Liver (tissue), 8 donors: ENCODE measurements at regions not wholly inside any gene's neighbourhood (a gene's known extent, or its start where the extent isn't known, plus 50 kb on each side); places are given as distances from the start of the nearest gene placed in this dataset.

Experiments
- DNase-seq: peaks from one replicate; pipeline ENCODE4 v3.0.0-alpha.2; 2017; ENCODE audit warnings: low spot score
- H3K27ac ChIP-seq, 2 donors: one replicate each; pipeline ENCODE4 v1.7.0; 2013; ENCODE audit warnings: inconsistent platforms in 2 of 2, low read length in 2 of 2, control low read depth in 1 of 2, low read depth in 1 of 2, mild to moderate bottlenecking in 1 of 2
- H3K27me3 ChIP-seq, 4 donors: one replicate each; pipeline versions ENCODE4 v1.6.1 to v1.7.0; 2013; ENCODE audit warnings: low read length in 3 of 4, inconsistent platforms in 1 of 4, mild to moderate bottlenecking in 1 of 4, moderate library complexity in 1 of 4; ENCODE audit not compliant: control insufficient read depth in 4 of 4, insufficient read depth in 4 of 4
- H3K36me3 ChIP-seq, 4 donors: one replicate each; pipeline versions ENCODE4 v1.6.1 to v1.7.0; 2013; ENCODE audit warnings: low read length in 3 of 4, mild to moderate bottlenecking in 3 of 4, low read depth in 1 of 4, moderate library complexity in 1 of 4; ENCODE audit not compliant: control insufficient read depth in 4 of 4, insufficient read depth in 3 of 4
- H3K4me1 ChIP-seq, 4 donors: one replicate each; pipeline versions ENCODE4 v1.6.1 to v1.7.0; 2013; ENCODE audit warnings: low read length in 3 of 4, mild to moderate bottlenecking in 3 of 4, moderate library complexity in 1 of 4; ENCODE audit not compliant: control insufficient read depth in 4 of 4, insufficient read depth in 4 of 4
- H3K4me3 ChIP-seq, 3 donors: one replicate each; pipeline versions ENCODE4 v1.6.1 to v1.7.0; 2013; ENCODE audit warnings: low read length in 3 of 3, control low read depth in 1 of 3, low read depth in 1 of 3, mild to moderate bottlenecking in 1 of 3
- H3K9ac ChIP-seq, 2 donors: one replicate each; pipeline ENCODE4 v1.7.0; 2013; ENCODE audit warnings: low read length in 2 of 2, mild to moderate bottlenecking in 2 of 2, moderate library complexity in 2 of 2, control low read depth in 1 of 2, low read depth in 1 of 2
- H3K9me3 ChIP-seq, 4 donors: one replicate each; pipeline versions ENCODE4 v1.6.1 to v1.7.0; 2013; ENCODE audit warnings: low read length in 3 of 4; ENCODE audit not compliant: control insufficient read depth in 4 of 4
- CTCF ChIP-seq: fragments of 150-350 bp; IDR thresholded peaks from 2 replicates; pipeline ENCODE4 v1.5.1; 2017; ENCODE audit warnings: improper control_type of control experiment, low read depth, low read length; ENCODE audit not compliant: missing input control
- EGR1 ChIP-seq, 2 donors: IDR thresholded peaks; 2 replicates each; pipeline ENCODE4 v1.6.1; 2016 to 2018; ENCODE audit warnings: antibody characterized with exemption in 2 of 2, low read depth in 2 of 2
- FOXA1 ChIP-seq: IDR thresholded peaks from 2 replicates; pipeline ENCODE4 v1.6.1; 2016; ENCODE audit warnings: antibody characterized with exemption
- FOXA2 ChIP-seq: IDR thresholded peaks from 2 replicates; pipeline ENCODE4 v1.6.1; 2016; ENCODE audit warnings: antibody characterized with exemption
- GABPA ChIP-seq, 2 donors: IDR thresholded peaks in 1 of 2; conservative IDR thresholded peaks in 1 of 2; 2 replicates each; pipeline ENCODE4 v1.6.1; 2016; ENCODE audit warnings: antibody characterized with exemption in 2 of 2, mild to moderate bottlenecking in 1 of 2, moderate library complexity in 1 of 2
- HNF4A ChIP-seq, 2 donors: conservative IDR thresholded peaks; 2 replicates each; pipeline ENCODE4 v1.6.1; 2016; ENCODE audit warnings: antibody characterized with exemption in 2 of 2, mild to moderate bottlenecking in 2 of 2
- HNF4G ChIP-seq: IDR thresholded peaks from 2 replicates; pipeline ENCODE4 v1.6.1; 2016; ENCODE audit warnings: antibody characterized with exemption
- JUND ChIP-seq, 2 donors: IDR thresholded peaks; 2 replicates each; pipeline ENCODE4 v1.6.1; 2016; ENCODE audit warnings: antibody characterized with exemption in 2 of 2
- NR2F2 ChIP-seq: IDR thresholded peaks from 2 replicates; pipeline ENCODE4 v1.6.1; 2016; ENCODE audit warnings: antibody characterized with exemption
- RAD21 ChIP-seq, 2 donors: IDR thresholded peaks; 2 replicates each; pipeline ENCODE4 v1.6.1; 2016; ENCODE audit warnings: antibody characterized with exemption in 2 of 2, mild to moderate bottlenecking in 2 of 2
- RXRA ChIP-seq, 2 donors: IDR thresholded peaks; 2 replicates each; pipeline ENCODE4 v1.6.1; 2017 to 2018; ENCODE audit warnings: antibody characterized with exemption in 2 of 2, mild to moderate bottlenecking in 1 of 2
- SP1 ChIP-seq: IDR thresholded peaks from 2 replicates; pipeline ENCODE4 v1.6.1; 2018; ENCODE audit warnings: antibody characterized with exemption, mild to moderate bottlenecking
- TAF1 ChIP-seq: conservative IDR thresholded peaks from 2 replicates; pipeline ENCODE4 v1.6.1; 2016; ENCODE audit warnings: antibody characterized with exemption, mild to moderate bottlenecking
- YY1 ChIP-seq: IDR thresholded peaks from 2 replicates; pipeline ENCODE4 v1.6.1; 2016; ENCODE audit warnings: antibody characterized with exemption, mild to moderate bottlenecking
- WGBS: extraction: QIAGEN DNeasy Blood & Tissue Kit; methylation state at CpG from one replicate; pipeline ENCODE4 v1.1.7; 2013; 5-methylcytosine and 5-hydroxymethylcytosine counted together
- TF ChIP-seq, protein P1 (sequence below): IDR thresholded peaks from 2 replicates; pipeline ENCODE4 v1.6.1; 2016; ENCODE audit warnings: antibody characterized with exemption
- TF ChIP-seq, protein P2 (sequence below): IDR thresholded peaks from 2 replicates; pipeline ENCODE4 v1.6.1; 2016; ENCODE audit warnings: antibody characterized with exemption, mild to moderate bottlenecking
- TF ChIP-seq, protein P3 (sequence below): IDR thresholded peaks from 2 replicates; pipeline ENCODE4 v1.6.1; 2016; ENCODE audit warnings: antibody characterized with exemption
- donor health status: healthy.
- donor health status: healthy.
- donor health status: healthy.
- donor health status: healthy.
- donor health status: healthy.

GRCh38 chr22:48649031-48649430, 1178.6 kb downstream of the BRD1 start:
- DNase-seq, result no peak
- Histone ChIP-seq H3K36me3 (no peaks in the 10 kb centered on the region), H3K27me3 (no peaks in the 10 kb centered on the region), H3K4me3 (no peak overlapping the region), H3K9me3 (no peaks in the 10 kb centered on the region), H3K27ac (no peak overlapping the region), H3K4me1 (no peaks in the 10 kb centered on the region), H3K9ac (no peak overlapping the region)
- 95% methylated on average over 9 of the region's 9 CpGs for WGBS
- TF ChIP-seq RAD21 (IDR thresholded peaks at IDR 0.05), result no peak
- TF ChIP-seq TAF1, result no peak
- no peak for TF ChIP-seq GABPA (IDR thresholded peaks at IDR 0.05 in 1 of 2, conservative IDR thresholded peaks at IDR 0.05 in 1 of 2)
- TF ChIP-seq, protein P1, sequence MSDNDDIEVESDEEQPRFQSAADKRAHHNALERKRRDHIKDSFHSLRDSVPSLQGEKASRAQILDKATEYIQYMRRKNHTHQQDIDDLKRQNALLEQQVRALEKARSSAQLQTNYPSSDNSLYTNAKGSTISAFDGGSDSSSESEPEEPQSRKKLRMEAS, result no peak
- TF ChIP-seq, protein P2, sequence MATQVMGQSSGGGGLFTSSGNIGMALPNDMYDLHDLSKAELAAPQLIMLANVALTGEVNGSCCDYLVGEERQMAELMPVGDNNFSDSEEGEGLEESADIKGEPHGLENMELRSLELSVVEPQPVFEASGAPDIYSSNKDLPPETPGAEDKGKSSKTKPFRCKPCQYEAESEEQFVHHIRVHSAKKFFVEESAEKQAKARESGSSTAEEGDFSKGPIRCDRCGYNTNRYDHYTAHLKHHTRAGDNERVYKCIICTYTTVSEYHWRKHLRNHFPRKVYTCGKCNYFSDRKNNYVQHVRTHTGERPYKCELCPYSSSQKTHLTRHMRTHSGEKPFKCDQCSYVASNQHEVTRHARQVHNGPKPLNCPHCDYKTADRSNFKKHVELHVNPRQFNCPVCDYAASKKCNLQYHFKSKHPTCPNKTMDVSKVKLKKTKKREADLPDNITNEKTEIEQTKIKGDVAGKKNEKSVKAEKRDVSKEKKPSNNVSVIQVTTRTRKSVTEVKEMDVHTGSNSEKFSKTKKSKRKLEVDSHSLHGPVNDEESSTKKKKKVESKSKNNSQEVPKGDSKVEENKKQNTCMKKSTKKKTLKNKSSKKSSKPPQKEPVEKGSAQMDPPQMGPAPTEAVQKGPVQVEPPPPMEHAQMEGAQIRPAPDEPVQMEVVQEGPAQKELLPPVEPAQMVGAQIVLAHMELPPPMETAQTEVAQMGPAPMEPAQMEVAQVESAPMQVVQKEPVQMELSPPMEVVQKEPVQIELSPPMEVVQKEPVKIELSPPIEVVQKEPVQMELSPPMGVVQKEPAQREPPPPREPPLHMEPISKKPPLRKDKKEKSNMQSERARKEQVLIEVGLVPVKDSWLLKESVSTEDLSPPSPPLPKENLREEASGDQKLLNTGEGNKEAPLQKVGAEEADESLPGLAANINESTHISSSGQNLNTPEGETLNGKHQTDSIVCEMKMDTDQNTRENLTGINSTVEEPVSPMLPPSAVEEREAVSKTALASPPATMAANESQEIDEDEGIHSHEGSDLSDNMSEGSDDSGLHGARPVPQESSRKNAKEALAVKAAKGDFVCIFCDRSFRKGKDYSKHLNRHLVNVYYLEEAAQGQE, result no peak
- TF ChIP-seq HNF4A (conservative IDR thresholded peaks at IDR 0.05), result no peak
- no peak for TF ChIP-seq CTCF
- no peak for TF ChIP-seq FOXA1
- no peak for TF ChIP-seq HNF4G
- TF ChIP-seq NR2F2, result no peak
- TF ChIP-seq, protein P3, sequence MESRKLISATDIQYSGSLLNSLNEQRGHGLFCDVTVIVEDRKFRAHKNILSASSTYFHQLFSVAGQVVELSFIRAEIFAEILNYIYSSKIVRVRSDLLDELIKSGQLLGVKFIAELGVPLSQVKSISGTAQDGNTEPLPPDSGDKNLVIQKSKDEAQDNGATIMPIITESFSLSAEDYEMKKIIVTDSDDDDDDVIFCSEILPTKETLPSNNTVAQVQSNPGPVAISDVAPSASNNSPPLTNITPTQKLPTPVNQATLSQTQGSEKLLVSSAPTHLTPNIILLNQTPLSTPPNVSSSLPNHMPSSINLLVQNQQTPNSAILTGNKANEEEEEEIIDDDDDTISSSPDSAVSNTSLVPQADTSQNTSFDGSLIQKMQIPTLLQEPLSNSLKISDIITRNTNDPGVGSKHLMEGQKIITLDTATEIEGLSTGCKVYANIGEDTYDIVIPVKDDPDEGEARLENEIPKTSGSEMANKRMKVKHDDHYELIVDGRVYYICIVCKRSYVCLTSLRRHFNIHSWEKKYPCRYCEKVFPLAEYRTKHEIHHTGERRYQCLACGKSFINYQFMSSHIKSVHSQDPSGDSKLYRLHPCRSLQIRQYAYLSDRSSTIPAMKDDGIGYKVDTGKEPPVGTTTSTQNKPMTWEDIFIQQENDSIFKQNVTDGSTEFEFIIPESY, result no peak
- no peak for TF ChIP-seq JUND (IDR thresholded peaks at IDR 0.05)
- TF ChIP-seq RXRA (IDR thresholded peaks at IDR 0.05), result no peak
- TF ChIP-seq YY1, result no peak
- no peak for TF ChIP-seq EGR1 (IDR thresholded peaks at IDR 0.05; ENCODE audit: low read depth in 2 of 2)
- no peak for TF ChIP-seq FOXA2
- TF ChIP-seq SP1, result no peak
